GM18951 (cell line): ENCODE measurements at regions not wholly inside any gene's neighbourhood (a gene's known extent, or its start where the extent isn't known, plus 50 kb on each side); places are given as distances from the start of the nearest gene placed in this dataset.

Source experiments
- POLR2A ChIP-seq: IDR thresholded peaks from 4 replicates; pipeline ENCODE4 v1.6.1; 2011; ENCODE audit warnings: mild to moderate bottlenecking; ENCODE audit not compliant: insufficient read length, insufficient read depth; ENCODE audit errors: extremely low read depth
- in situ Hi-C: fragments of 300-500 bp; cut with MboI; formaldehyde crosslinking; loops from one replicate; pipeline ENCODE4 v1.12.0; 2022; ENCODE audit warnings: low sequenced_read_pairs, mixed read lengths, inconsistent platforms; ENCODE audit not compliant: unreplicated experiment

DNA sequence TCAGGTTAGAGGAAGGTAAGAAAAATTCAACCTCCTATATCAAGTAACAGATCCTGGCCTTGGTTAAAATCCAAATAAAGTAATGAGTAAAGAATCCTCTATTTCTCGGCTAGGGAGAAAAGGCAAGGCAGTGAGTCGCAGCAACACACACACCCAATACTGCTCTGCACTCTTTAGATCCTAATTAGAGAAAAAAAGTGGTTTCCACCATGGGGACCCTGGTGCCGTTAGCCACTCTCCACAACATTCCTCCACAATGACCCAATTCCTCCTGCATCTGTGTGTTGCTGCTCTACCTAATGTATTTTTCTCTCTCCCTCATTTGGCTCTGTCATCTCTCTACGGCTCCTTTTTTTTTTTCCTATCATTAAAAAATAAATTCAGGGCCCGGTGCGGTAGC lies 462.7 kb downstream of the METTL4 start:
- in situ Hi-C loops: loop anchor here (10.0 kb wide), 1 partner anchor 446 kb away; no protein-coding TSS in a partner anchor
- no peak for TF ChIP-seq POLR2A

DNA sequence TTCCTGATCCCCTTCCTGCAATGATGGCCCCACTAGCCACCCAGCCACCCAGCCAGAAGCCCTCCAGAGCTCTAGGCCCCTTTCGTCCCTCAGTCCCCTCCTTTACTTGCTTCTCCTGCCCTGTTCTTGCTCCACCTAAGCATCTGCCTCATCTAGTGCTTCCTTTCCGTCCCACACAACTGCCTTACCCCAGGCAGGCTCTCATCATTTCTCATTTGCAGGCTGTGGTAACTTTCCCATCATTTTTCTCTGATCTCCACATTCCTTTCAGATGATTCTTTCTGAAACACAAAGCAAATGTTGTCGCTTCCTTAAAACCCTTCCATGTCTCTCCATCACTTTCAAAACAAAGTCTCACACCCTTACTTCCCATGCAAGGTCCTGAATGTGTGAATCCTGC lies 459.8 kb downstream of the METTL4 start:
- TF ChIP-seq POLR2A: no peak
- in situ Hi-C loops: no loop called here

DNA sequence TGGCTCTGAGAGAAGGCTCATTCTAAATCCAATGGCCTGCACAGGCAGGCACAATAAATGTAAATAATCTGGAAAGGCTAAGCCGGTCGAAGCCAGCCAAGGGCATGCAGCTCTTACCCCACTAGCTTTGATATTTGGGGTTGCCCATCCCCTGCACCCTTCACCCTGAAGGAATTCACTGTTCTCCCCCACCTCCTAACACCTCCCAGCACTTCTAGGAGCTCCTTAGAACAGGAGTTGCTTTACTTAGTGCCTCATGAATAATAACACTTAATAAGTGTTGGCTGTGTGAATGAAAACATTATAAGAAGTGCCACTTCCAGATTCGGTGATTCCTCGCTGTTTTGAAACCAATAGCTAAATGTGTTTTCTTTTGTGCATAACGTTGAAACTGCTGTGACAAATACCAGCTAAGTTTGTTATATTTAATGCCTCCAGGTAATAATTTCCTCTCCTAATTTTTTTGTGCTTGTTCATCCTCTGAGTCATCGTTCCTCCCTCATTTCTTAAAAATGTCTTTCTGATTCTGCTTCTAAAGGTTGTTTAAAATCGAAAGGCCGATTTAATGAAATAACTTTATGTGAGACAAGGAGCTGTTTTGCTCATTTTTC lies 458.8 kb downstream of the METTL4 start:
- in situ Hi-C loops: no loop called here
- TF ChIP-seq POLR2A: no peak

DNA sequence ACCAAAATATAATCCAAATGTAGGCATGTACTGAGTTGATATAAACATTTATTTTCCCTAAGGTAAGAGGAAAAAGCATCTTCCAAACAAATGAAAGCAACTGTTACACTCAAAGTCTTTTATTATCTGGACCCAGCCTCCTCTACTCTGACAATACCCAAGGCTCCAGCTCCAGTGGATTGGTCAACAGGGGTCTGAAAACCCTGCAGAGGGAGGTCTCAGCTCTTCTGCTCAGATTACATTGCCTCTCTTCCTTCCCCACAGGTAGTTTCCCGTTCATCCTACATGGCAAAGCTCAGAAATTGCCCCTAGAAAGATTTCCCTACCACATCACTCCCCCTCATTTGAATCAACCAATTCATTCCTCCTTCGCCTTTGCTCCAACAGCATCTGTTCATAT lies 457.0 kb downstream of the METTL4 start:
- in situ Hi-C loops: no loop called here

DNA sequence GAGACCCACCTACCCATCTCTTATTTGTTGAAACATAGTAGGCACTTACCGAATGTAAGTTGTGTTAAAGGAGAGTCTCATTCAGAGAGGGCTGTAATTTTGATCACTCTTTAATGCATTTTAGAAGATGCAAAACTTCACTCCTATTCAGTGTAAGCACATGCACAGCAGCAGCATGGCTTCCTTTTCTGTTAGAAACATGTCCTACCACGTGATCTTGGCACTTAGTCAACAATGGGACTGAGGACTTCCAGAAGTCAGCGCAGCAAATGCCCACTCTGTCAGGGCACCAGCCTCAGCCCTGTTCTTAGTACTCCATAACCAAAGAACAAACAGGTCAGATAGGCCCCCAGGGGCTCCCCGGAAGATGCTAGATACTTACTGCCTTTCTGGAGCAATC lies 456.5 kb downstream of the METTL4 start:
- no peak for TF ChIP-seq POLR2A
- in situ Hi-C loops: no loop called here

More for the DNA sequence above, 457.0 kb downstream of the METTL4 start:
- TF ChIP-seq POLR2A: no peak

DNA sequence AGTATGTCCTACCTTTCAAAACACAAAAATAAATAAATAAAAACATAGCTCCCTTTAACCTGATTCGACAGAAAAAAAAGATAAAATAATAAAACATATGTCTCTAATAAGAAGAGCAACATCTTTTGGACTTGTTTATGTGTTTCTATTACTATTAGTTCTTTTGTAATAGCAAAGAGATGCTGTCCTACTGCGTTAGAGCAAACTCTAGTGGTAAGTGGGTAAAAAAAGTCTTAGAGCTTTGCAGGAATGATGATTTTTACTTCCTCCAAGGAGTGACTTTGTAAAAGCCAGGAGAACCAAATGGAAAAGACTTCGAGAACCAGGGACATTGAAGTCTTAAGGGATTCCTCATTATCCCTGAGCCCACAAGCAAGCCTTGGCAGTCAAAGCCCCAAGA lies 450.1 kb downstream of the METTL4 start:
- no peak for TF ChIP-seq POLR2A
- in situ Hi-C loops: no loop called here

DNA sequence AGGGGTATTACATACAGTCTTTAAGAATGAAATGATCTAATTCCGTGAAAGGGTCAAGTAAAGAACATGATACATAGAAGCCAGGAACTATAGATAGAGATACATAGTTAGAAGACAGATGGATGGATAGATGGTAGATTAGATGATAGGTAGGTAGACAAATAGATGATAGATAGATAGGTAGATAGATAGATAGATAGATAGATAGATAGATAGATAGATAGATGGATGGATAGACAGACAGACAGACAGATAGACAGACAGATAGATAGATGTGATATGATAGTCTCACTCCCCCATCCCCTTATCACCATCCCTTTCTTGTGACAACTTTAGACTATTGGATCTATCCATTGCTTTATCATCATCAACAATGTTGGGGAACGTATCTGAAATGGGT lies 448.2 kb downstream of the METTL4 start:
- TF ChIP-seq POLR2A: no peak
- in situ Hi-C loops: no loop called here

DNA sequence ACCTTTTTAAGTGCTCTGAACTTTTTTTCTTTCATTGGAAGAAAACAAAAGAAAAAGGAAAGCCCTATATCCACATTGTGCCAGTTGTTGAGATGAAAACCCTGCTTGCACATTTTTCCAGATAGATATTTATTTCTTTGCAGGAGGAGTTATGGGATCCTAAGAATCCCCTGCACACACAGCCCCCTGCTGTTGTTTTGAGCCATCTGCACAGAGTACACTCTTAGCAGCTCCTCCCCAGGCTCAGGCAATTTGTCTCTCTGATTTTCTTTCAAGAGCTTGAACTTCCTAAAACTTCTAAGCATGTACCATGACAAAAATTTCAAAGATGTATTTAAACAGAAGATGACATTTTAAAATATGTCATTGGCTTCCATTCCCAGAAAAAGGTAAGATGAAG lies 436.9 kb downstream of the METTL4 start:
- in situ Hi-C loops: no loop called here
- TF ChIP-seq POLR2A: no peak

DNA sequence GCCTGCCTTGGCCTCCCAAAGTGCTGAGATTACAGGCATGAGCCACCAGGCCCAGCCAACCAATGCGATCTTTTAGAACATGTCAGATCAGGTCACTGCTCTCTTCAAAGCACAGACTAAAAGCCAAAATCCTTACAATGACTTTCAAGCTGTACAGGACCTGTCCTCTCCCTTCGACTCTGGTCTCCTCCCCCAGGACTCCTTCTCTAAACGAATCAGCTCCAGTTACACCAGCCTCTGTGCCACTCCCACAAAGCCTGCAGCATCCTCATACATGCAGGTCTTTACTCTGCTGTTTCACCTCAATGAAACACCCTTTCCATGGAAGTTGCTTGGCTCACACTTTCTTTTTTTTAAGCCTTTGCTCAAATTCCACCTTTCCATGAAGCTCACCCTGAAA lies 436.0 kb downstream of the METTL4 start:
- in situ Hi-C loops: no loop called here
- no peak for TF ChIP-seq POLR2A

DNA sequence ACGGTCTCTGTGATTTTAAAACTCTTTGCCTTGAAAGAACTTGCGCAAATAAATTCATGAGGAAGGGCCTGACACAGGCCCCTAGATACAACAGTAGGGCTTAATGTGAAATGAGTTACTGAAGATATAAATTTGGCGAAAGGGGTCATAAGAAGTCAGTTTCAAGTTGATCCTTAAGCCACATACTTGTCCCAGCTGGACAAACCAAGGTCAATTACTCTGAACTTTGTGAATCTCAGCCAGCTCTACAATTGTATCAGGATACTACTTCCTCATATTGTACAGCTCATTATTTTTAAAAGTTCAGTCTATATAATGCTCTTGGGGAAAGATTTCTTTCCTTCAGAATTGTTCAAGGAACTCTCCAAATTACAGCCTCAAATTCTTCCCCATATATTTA lies 432.8 kb downstream of the METTL4 start:
- in situ Hi-C loops: no loop called here
- TF ChIP-seq POLR2A: no peak

DNA sequence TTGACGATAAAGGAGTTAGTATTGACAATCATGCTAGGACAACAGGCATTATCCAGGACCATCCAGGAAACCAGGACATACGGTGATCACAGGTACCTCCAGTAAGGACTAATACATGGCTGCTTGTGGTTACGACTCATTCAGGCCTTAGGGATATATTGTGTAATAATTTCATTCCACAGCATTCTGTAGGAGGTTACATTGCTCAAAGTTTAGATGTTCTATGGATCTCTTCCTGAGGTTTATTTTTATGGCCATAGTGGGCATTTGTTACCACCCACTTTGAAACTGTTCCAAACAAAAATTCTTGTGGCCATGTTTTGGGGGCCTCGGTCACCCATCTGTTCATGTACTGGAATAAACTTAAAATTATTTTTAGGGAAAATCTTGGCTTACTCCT lies 431.6 kb downstream of the METTL4 start:
- no peak for TF ChIP-seq POLR2A
- in situ Hi-C loops: no loop called here

DNA sequence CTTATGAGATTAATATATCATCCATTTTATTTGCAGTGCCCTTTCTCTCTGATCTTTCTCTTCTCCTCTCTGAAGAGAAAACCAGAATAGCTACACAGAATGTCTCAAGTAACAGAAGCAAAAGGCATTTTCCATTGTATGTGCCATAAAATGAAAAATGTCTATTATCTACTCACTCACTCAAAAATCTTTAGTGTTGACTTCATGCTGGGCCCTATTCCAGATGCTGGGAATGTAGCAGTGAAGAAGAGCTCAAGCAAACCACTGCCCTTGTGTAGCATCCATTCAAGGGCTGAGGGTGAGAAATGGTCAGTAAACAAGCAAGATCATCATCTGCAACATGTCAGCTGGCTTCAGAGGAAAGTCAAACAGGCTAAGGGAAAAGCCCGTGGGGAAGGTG lies 427.7 kb downstream of the METTL4 start:
- no peak for TF ChIP-seq POLR2A
- in situ Hi-C loops: no loop called here

DNA sequence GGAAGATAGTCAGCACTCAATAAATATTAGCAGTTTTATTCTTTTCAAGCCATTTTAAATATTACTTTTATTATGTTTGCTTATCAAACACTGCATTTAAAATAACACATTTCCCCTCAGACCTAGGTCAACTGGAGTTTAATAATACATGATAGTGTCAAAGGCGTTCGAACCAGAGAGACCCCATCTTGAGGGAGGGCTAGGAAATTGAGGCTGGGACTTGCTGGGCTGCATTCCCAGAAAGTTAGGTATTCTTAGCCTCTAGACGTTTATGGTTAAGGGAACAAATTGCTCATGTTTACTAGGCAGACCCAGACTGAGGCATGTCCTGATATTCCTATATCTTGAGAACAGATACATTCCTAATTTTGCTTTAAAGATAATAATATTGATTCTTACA lies 426.5 kb downstream of the METTL4 start:
- in situ Hi-C loops: no loop called here
- TF ChIP-seq POLR2A: no peak

DNA sequence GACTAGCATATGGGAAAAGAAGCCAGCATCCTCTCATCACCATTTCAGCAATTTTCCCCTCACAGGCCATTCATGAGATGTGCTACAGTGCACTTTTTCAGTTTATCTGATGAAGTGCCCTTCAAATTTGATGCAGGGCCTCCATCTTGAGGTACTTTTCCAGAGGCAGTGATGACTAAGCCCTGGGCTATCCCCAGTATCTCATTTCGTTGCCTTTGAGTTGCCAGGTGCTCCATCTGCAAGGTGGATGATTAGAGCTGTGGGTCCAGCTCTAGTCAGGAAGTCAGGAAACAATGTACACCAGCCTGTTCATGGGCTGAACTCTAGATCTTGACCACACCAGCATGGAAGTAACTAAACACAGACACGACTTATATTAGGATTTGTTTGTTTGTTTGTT lies 425.2 kb downstream of the METTL4 start:
- in situ Hi-C loops: no loop called here
- no peak for TF ChIP-seq POLR2A

DNA sequence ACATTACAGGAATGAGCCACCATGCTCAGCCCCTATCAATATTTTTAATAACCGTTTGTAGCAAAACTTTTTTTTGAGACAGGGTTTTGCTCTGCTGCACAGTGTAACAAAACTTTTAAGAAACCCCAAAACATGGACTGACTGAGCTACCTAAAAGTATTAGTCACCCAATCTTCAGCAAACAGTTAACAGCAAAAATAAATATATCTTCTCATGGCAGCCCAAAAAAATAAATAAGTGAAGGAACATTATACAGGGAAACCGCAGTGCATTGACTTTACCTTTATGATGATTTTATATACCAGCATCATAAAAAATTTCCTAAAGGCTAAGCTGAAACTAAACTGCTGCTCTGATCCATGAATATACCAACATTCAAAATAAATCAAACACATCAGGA lies 424.6 kb downstream of the METTL4 start:
- TF ChIP-seq POLR2A: no peak
- in situ Hi-C loops: no loop called here
